Prostate gland (tissue), 2 donors: ENCODE measurements at regions not wholly inside any gene's neighbourhood (a gene's known extent, or its start where the extent isn't known, plus 50 kb on each side); places are given as distances from the start of the nearest gene placed in this dataset.

ENCODE experiments used
- POLR2A ChIP-seq: fragments of 450-650 bp; IDR thresholded peaks from one replicate; pipeline ENCODE4 v1.6.1; 2016; ENCODE audit warnings: antibody characterized with exemption, mild to moderate bottlenecking
- POLR2AphosphoS5 ChIP-seq: sonication (generic); formaldehyde crosslinking; IDR thresholded peaks from one replicate; pipeline ENCODE4 v1.6.1; 2017; ENCODE audit warnings: antibody characterized with exemption
- TF ChIP-seq, protein P1 (sequence below), 4 experiments: fragments of 200-600 bp in 2 of 4; fragments of 450-650 bp in 2 of 4; sonication (generic) in 2 of 4; IDR thresholded peaks; 1 replicate in 3 of 4; 2 replicates in 1 of 4; pipeline ENCODE4 v1.5.1; 2016 to 2019; ENCODE audit warnings: antibody characterized with exemption in 4 of 4, mild to moderate bottlenecking in 2 of 4, moderate library complexity in 2 of 4

DNA sequence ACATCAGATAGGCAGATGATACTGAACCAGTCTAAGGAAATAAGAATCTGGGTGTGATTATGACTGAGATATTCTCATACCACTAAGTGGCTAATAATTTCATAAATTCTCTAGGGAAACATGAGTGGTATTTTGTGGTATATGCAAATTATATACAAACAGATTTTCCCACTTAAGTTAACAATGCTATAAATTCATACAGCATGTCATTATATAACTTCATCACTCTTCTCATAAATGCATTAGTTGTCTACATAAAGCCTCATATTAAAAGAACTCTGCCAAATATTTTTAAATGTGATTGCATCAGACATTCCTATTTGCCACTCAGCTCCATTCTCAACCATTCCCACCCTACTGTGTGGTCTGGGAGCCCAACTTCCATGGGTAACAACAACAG lies 226.5 kb downstream of the TLE1 start:
- TF ChIP-seq POLR2A (no peak), POLR2AphosphoS5 (no peak)
- TF ChIP-seq, protein P1, sequence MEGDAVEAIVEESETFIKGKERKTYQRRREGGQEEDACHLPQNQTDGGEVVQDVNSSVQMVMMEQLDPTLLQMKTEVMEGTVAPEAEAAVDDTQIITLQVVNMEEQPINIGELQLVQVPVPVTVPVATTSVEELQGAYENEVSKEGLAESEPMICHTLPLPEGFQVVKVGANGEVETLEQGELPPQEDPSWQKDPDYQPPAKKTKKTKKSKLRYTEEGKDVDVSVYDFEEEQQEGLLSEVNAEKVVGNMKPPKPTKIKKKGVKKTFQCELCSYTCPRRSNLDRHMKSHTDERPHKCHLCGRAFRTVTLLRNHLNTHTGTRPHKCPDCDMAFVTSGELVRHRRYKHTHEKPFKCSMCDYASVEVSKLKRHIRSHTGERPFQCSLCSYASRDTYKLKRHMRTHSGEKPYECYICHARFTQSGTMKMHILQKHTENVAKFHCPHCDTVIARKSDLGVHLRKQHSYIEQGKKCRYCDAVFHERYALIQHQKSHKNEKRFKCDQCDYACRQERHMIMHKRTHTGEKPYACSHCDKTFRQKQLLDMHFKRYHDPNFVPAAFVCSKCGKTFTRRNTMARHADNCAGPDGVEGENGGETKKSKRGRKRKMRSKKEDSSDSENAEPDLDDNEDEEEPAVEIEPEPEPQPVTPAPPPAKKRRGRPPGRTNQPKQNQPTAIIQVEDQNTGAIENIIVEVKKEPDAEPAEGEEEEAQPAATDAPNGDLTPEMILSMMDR (IDR thresholded peaks at IDR 0.05), result no peak
